HEK293T (cell line): ENCODE measurements at regions not wholly inside any gene's neighbourhood (a gene's known extent, or its start where the extent isn't known, plus 50 kb on each side); places are given as distances from the start of the nearest gene placed in this dataset.

Experiments used
- ARNT ChIP-seq: fragments of 450-650 bp; IDR thresholded peaks from 2 replicates; pipeline ENCODE4 v1.6.1; 2017; ENCODE audit warnings: mild to moderate bottlenecking
- BHLHE40 ChIP-seq: fragments of 450-650 bp; IDR thresholded peaks from 2 replicates; pipeline ENCODE4 v1.6.1; 2016; ENCODE audit warnings: mild to moderate bottlenecking, moderate library complexity, borderline replicate concordance
- ELF4 ChIP-seq: fragments of 450-650 bp; IDR thresholded peaks from 2 replicates; pipeline ENCODE4 v1.6.1; 2017; ENCODE audit warnings: antibody characterized with exemption
- FOXA1 ChIP-seq: fragments of 450-650 bp; IDR thresholded peaks from 2 replicates; pipeline ENCODE4 v1.6.1; 2016; ENCODE audit warnings: mild to moderate bottlenecking
- FOXK2 ChIP-seq: fragments of 450-650 bp; IDR thresholded peaks from 2 replicates; pipeline ENCODE4 v1.6.1; 2016; ENCODE audit warnings: mild to moderate bottlenecking
- FOXM1 ChIP-seq: fragments of 450-650 bp; IDR thresholded peaks from 2 replicates; pipeline ENCODE4 v1.6.1; 2017; ENCODE audit warnings: mild to moderate bottlenecking, borderline replicate concordance
- L3MBTL2 ChIP-seq: fragments of 450-650 bp; conservative IDR thresholded peaks from 2 replicates; pipeline ENCODE4 v1.6.1; 2016; ENCODE audit warnings: mild to moderate bottlenecking
- NFRKB ChIP-seq: fragments of 450-650 bp; IDR thresholded peaks from 2 replicates; pipeline ENCODE4 v1.6.1; 2016; ENCODE audit warnings: mild to moderate bottlenecking, moderate library complexity
- PKNOX1 ChIP-seq: fragments of 450-650 bp; IDR thresholded peaks from 2 replicates; pipeline ENCODE4 v1.6.1; 2016
- SP1 ChIP-seq: fragments of 450-650 bp; IDR thresholded peaks from 2 replicates; pipeline ENCODE4 v1.6.1; 2017
- TARDBP ChIP-seq: fragments of 450-650 bp; IDR thresholded peaks from 2 replicates; pipeline ENCODE4 v1.6.1; 2016
- ZNF384 ChIP-seq: fragments of 450-650 bp; IDR thresholded peaks from 2 replicates; pipeline ENCODE4 v1.6.1; 2016

- TF ChIP-seq FOXM1 (no peak), BHLHE40 (no peak), ARNT (no peak), TARDBP (no peak), ELF4 (no peak), SP1 (no peak), ZNF384 (no peak), PKNOX1 (no peak), FOXA1 (no peak), L3MBTL2 (no peak), NFRKB (no peak), FOXK2 (no peak)
These were observed 70.8 kb upstream of the HEY2 start for GRCh38 chr6:125678601-125679000.
